PC-9 (cell line): ENCODE measurements at regions not wholly inside any gene's neighbourhood (a gene's known extent, or its start where the extent isn't known, plus 50 kb on each side); places are given as distances from the start of the nearest gene placed in this dataset.

Experiments
- BruUV-seq: library from RNA; stranded (reverse); fragments of 400-500 nt; replicated peaks from 2 replicates; lab custom pipeline; 2021; lab: Mats Ljungman, UMichigan
- CTCF ChIA-PET: fragments of 300-600 bp; sonication (Branson Sonifier 250); formaldehyde crosslinking; loops from one replicate; lab custom pipeline; 2022; ENCODE audit warnings: antibody characterized with exemption; lab: Charles Lee
- POLR2A ChIA-PET: fragments of 300-600 bp; sonication (Branson Sonifier 250); formaldehyde crosslinking; loops from one replicate; lab custom pipeline; 2022; ENCODE audit warnings: antibody characterized with exemption; ENCODE audit not compliant: unreplicated experiment; lab: Charles Lee
- DNase-seq, 2 experiments: peaks; one replicate each; pipeline versions ENCODE4 v3.0.0 to v3.0.0-alpha.2; 2015 to 2022; ENCODE audit warnings: mixed read lengths in 1 of 2
- H2AFZ ChIP-seq: fragments of 200-600 bp; sonication (generic); 2 replicates; pipeline ENCODE4 v1.8.1; 2017; ENCODE audit warnings: antibody characterized with exemption
- H3F3A ChIP-seq: fragments of 200-600 bp; sonication (generic); 2 replicates; pipeline ENCODE4 v1.8.1; 2017; ENCODE audit warnings: antibody characterized with exemption, mild to moderate bottlenecking, low read depth; ENCODE audit not compliant: insufficient read depth
- H3K27ac ChIP-seq: fragments of 200-600 bp; sonication (generic); 2 replicates; pipeline ENCODE4 v1.6.1; 2016; ENCODE audit warnings: mixed run types
- H3K27me3 ChIP-seq: fragments of 200-600 bp; sonication (generic); 2 replicates; pipeline ENCODE4 v1.6.1; 2016; ENCODE audit warnings: low read depth, mixed run types; ENCODE audit not compliant: insufficient read depth
- H3K36me3 ChIP-seq: fragments of 200-600 bp; sonication (generic); 2 replicates; pipeline ENCODE4 v1.6.1; 2016; ENCODE audit warnings: low read depth, mixed run types
- H3K4me1 ChIP-seq: fragments of 200-600 bp; sonication (generic); replicated peaks from 2 replicates; pipeline ENCODE4 v1.6.1; 2016; ENCODE audit warnings: mixed run types; ENCODE audit not compliant: insufficient read depth
- H3K4me2 ChIP-seq: fragments of 200-600 bp; sonication (generic); 2 replicates; pipeline ENCODE4 v1.6.1; 2017; ENCODE audit warnings: mixed run types
- H3K4me3 ChIP-seq: fragments of 200-600 bp; sonication (generic); 2 replicates; pipeline ENCODE4 v1.6.1; 2016; ENCODE audit warnings: mixed run types
- H3K79me2 ChIP-seq: fragments of 200-600 bp; sonication (generic); 2 replicates; pipeline ENCODE4 v1.6.1; 2017; ENCODE audit warnings: low read depth, mixed run types
- H3K9me2 ChIP-seq: fragments of 200-600 bp; sonication (generic); 2 replicates; pipeline ENCODE4 v1.8.1; 2017; ENCODE audit warnings: mild to moderate bottlenecking; ENCODE audit not compliant: insufficient read depth
- H3K9me3 ChIP-seq: fragments of 200-600 bp; sonication (generic); 2 replicates; pipeline ENCODE4 v1.8.1; 2016; ENCODE audit warnings: low read depth; ENCODE audit not compliant: insufficient read depth
- H4K20me1 ChIP-seq: fragments of 200-600 bp; sonication (generic); 2 replicates; pipeline ENCODE4 v1.8.1; 2017; ENCODE audit not compliant: insufficient read depth
- CTCF ChIP-seq: fragments of 200-600 bp; sonication (generic); conservative IDR thresholded peaks from 2 replicates; pipeline ENCODE4 v1.6.1; 2017; ENCODE audit warnings: mixed run types, antibody characterized with exemption, mild to moderate bottlenecking, moderate library complexity
- EZH2 ChIP-seq: fragments of 200-600 bp; sonication (generic); IDR thresholded peaks from 2 replicates; pipeline ENCODE4 v1.8.0; 2017; ENCODE audit warnings: antibody characterized with exemption, low read depth
- intact Hi-C: fragments of 100-400 bp; cut with micrococcal nuclease; formaldehyde crosslinking; loops from one replicate; pipeline ENCODE4 v1.10.0; 2022; ENCODE audit not compliant: unreplicated experiment

- Histone ChIP-seq H3K27me3 (no peaks in the 10 kb centered on the region), H3K4me2 (no peak overlapping the region), H3K4me3 (no peak overlapping the region), H4K20me1 (no peaks in the 10 kb centered on the region), H3K79me2 (no peaks in the 10 kb centered on the region), H3K27ac (no peak overlapping the region), H3K9me3 (no peaks in the 10 kb centered on the region), H2AFZ (no peak overlapping the region), H3K4me1 (no peaks in the 10 kb centered on the region), H3F3A (no peaks in the 10 kb centered on the region), H3K9me2 (no peaks in the 10 kb centered on the region), H3K36me3 (no peaks in the 10 kb centered on the region)
- TF ChIP-seq EZH2 (no peak), CTCF (no peak)
- CTCF ChIA-PET: no interaction called here
- no TSS peak for BruUV-seq
- intact Hi-C loops: no loop called here
- POLR2A ChIA-PET: no interaction called here
- DNase-seq: no peak
Observed at GRCh38 chr11:15430381-15430780, 315.7 kb downstream of the INSC start.

GRCh38 chr11:15434529-15434928, 319.8 kb downstream of the INSC start:
- CTCF ChIA-PET: no interaction called here

GRCh38 chr11:15446315-15446714, 331.6 kb downstream of the INSC start:
- no peaks in the 10 kb centered on the region for H3K9me2 ChIP-seq
- no peaks in the 10 kb centered on the region for H4K20me1 ChIP-seq
- H3K27me3 ChIP-seq: no peaks in the 10 kb centered on the region
- no peaks in the 10 kb centered on the region for H3K4me1 ChIP-seq
- no peaks in the 10 kb centered on the region for H3F3A ChIP-seq
- H2AFZ ChIP-seq: no peak overlapping the region
- H3K4me2 ChIP-seq: no peak overlapping the region
- intact Hi-C loops: no loop called here
- H3K79me2 ChIP-seq: no peaks in the 10 kb centered on the region
- no peaks in the 10 kb centered on the region for H3K36me3 ChIP-seq
- H3K4me3 ChIP-seq: no peak overlapping the region
- ChIA-PET CTCF (no interaction called here), POLR2A (no interaction called here)
- TF ChIP-seq CTCF: no peak
- no peak for TF ChIP-seq EZH2
- H3K27ac ChIP-seq: no peak overlapping the region
- H3K9me3 ChIP-seq: no peaks in the 10 kb centered on the region
- DNase-seq: no peak
- BruUV-seq: no TSS peak

More at GRCh38 chr11:15434529-15434928, 319.8 kb downstream of the INSC start:
- TF ChIP-seq CTCF (no peak), EZH2 (no peak)
- H2AFZ ChIP-seq: no peak overlapping the region
- BruUV-seq: no TSS peak
- no peaks in the 10 kb centered on the region for H3K27me3 ChIP-seq
- no peaks in the 10 kb centered on the region for H3K9me3 ChIP-seq
- H4K20me1 ChIP-seq: no peaks in the 10 kb centered on the region
- no peak overlapping the region for H3K27ac ChIP-seq
- H3K9me2 ChIP-seq: no peaks in the 10 kb centered on the region
- no peak overlapping the region for H3K4me2 ChIP-seq
- H3K4me3 ChIP-seq: no peak overlapping the region
- H3K4me1 ChIP-seq: no peaks in the 10 kb centered on the region
- no peak for DNase-seq
- POLR2A ChIA-PET: no interaction called here
- H3K79me2 ChIP-seq: no peaks in the 10 kb centered on the region
- intact Hi-C loops: no loop called here
- no peaks in the 10 kb centered on the region for H3F3A ChIP-seq
- H3K36me3 ChIP-seq: no peaks in the 10 kb centered on the region
